ENCODE measurements at regions not wholly inside any gene's neighbourhood (a gene's known extent, or its start where the extent isn't known, plus 50 kb on each side); places are given as distances from the start of the nearest gene placed in this dataset.

DNA sequence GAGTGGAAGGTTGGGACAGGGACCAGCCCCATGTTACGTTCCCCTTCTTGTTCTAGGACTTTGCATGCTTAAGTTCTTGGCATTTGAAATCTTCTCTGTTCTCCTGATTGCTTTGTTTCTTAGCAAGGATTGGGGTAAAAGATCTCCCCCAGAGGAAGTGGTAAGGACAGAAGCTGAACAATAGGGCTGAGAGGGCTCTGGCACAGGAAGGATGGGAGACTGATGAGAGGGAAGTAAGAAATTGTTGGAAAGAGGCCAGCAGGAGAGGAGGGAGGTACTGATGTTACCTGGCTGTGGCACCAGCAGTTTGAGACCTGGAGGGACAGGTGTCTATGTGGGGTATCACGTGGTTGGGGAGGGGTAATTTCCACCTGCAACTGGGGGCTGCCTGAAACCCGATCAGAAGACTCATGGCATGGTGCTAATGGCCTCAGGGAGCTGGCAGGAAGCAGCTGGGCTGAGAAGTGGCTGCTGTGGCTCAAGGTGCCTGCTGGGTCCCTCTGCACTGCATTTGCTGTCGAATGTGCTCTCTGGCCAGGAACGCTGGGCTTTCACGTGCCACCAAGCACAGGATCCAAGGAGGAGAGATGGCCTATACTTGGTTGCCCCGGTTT lies 108.4 kb downstream of the LSM3 start:
- H3K9me3 ChIP-seq (ENCODE audit: low read depth, low read length, poor library complexity, severe bottlenecking), result no peaks in the 10 kb centered on the region
- no peak overlapping the region for H3K27ac ChIP-seq (ENCODE audit: low read depth, low read length, poor library complexity, severe bottlenecking)
- intact Hi-C loops (cut with micrococcal nuclease; ENCODE audit: unreplicated experiment), result no loop called here
- no peaks in the 10 kb centered on the region for H3K27me3 ChIP-seq (replicated peaks; ENCODE audit: insufficient read depth, low read depth, low read length, poor library complexity)
- CTCF ChIA-PET, result no interaction called here
- no TSS peak for BruUV-seq (replicated peaks)
- POLR2A ChIA-PET (ENCODE audit: low non-redundant PET), result no interaction called here
- DNase-seq (ENCODE audit: low spot score), result no peak
- H3K4me3 ChIP-seq (ENCODE audit: low read depth, low read length, poor library complexity, severe bottlenecking), result no peak overlapping the region
- no peaks in the 10 kb centered on the region for H3K36me3 ChIP-seq (ENCODE audit: insufficient read depth, low read length, poor library complexity, severe bottlenecking)
- TF ChIP-seq, protein P1, sequence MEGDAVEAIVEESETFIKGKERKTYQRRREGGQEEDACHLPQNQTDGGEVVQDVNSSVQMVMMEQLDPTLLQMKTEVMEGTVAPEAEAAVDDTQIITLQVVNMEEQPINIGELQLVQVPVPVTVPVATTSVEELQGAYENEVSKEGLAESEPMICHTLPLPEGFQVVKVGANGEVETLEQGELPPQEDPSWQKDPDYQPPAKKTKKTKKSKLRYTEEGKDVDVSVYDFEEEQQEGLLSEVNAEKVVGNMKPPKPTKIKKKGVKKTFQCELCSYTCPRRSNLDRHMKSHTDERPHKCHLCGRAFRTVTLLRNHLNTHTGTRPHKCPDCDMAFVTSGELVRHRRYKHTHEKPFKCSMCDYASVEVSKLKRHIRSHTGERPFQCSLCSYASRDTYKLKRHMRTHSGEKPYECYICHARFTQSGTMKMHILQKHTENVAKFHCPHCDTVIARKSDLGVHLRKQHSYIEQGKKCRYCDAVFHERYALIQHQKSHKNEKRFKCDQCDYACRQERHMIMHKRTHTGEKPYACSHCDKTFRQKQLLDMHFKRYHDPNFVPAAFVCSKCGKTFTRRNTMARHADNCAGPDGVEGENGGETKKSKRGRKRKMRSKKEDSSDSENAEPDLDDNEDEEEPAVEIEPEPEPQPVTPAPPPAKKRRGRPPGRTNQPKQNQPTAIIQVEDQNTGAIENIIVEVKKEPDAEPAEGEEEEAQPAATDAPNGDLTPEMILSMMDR (conservative IDR thresholded peaks at IDR 0.05; ENCODE audit: low read depth, low read length), result no peak
- TF ChIP-seq EZH2 (IDR thresholded peaks at IDR 0.05; ENCODE audit: borderline replicate concordance, low read depth, low read length, poor library complexity, severe bottlenecking), result no peak
- no peaks in the 10 kb centered on the region for H3K4me1 ChIP-seq (ENCODE audit: insufficient read depth, low read length, poor library complexity, severe bottlenecking)

DNA sequence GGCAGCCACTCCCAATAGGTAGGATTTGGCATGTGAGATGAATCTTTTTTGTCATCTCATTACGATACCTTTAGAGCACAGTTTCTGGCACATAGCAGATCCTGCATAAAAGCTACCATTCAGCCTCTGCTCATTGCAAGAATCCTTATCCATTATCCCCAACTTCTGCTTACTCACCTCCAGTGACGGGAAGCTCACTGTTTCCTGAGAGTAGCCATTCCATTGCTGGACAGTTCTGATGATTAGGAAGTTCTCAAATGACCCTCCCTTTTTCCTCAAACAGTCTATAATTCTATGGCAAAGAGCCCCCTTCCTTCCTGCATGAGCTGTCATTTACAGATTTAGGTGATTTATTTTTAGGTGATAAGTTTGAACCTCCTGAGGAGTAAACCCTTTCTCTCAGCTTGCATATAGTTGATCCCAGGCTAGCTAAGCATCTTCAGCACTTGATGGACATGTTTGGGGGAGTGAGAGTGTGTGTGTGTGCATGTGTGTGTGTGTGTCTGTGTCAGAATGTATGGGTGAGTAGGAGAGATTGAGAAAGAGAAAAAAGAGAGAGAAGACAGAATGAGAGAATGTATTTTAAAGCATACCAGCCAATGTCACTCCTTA lies 109.7 kb downstream of the LSM3 start:
- no peak for DNase-seq (ENCODE audit: low spot score)
- Histone ChIP-seq H3K27ac (ENCODE audit: low read depth, low read length, poor library complexity, severe bottlenecking) (no peak overlapping the region), H3K27me3 (replicated peaks; ENCODE audit: insufficient read depth, low read depth, low read length, poor library complexity) (no peaks in the 10 kb centered on the region), H3K4me1 (ENCODE audit: insufficient read depth, low read length, poor library complexity, severe bottlenecking) (no peaks in the 10 kb centered on the region), H3K4me3 (ENCODE audit: low read depth, low read length, poor library complexity, severe bottlenecking) (no peak overlapping the region), H3K9me3 (ENCODE audit: low read depth, low read length, poor library complexity, severe bottlenecking) (no peaks in the 10 kb centered on the region), H3K36me3 (ENCODE audit: insufficient read depth, low read length, poor library complexity, severe bottlenecking) (no peaks in the 10 kb centered on the region)
- TF ChIP-seq EZH2 (IDR thresholded peaks at IDR 0.05; ENCODE audit: borderline replicate concordance, low read depth, low read length, poor library complexity, severe bottlenecking), result no peak
- TF ChIP-seq, protein P1 (conservative IDR thresholded peaks at IDR 0.05; ENCODE audit: low read depth, low read length), result no peak
- intact Hi-C loops (cut with micrococcal nuclease; ENCODE audit: unreplicated experiment), result no loop called here
- no TSS peak for BruUV-seq (replicated peaks)
- POLR2A ChIA-PET (ENCODE audit: low non-redundant PET), result no interaction called here
- CTCF ChIA-PET, result no interaction called here

DNA sequence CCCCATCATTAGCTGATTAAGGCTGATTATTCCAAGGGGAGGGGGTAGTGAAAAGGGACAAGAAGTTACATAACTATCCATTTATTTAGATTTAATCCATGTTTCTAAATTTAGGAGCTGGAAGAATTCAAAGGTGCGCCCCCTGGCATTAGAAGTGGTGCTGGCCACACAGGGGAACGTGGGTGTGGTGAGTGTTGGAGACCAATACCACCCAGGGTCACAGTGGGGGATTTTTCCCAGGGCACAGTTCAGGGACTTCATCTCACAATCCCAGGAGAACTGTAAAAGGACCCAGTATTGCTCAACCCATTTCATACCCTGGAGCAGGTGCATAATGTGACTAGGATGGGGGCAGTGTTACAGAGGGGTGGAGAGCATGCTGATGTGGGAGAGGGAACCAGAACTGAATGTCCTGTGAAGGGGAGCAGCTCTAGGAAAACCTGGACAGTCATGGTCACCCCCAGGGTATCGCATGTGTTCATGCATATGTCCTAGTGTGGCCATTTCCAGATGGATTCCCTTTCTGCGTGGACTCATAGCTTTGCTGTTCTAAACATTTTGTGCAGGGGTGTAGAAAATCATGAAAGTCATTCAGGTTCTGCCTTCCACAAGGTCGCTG lies 110.3 kb downstream of the LSM3 start:
- Histone ChIP-seq H3K27me3 (replicated peaks; ENCODE audit: insufficient read depth, low read depth, low read length, poor library complexity) (no peaks in the 10 kb centered on the region), H3K4me3 (ENCODE audit: low read depth, low read length, poor library complexity, severe bottlenecking) (no peak overlapping the region), H3K9me3 (ENCODE audit: low read depth, low read length, poor library complexity, severe bottlenecking) (no peaks in the 10 kb centered on the region), H3K27ac (ENCODE audit: low read depth, low read length, poor library complexity, severe bottlenecking) (no peak overlapping the region), H3K36me3 (ENCODE audit: insufficient read depth, low read length, poor library complexity, severe bottlenecking) (no peaks in the 10 kb centered on the region), H3K4me1 (ENCODE audit: insufficient read depth, low read length, poor library complexity, severe bottlenecking) (no peaks in the 10 kb centered on the region)
- ChIA-PET CTCF (no interaction called here), POLR2A (ENCODE audit: low non-redundant PET) (no interaction called here)
- DNase-seq (ENCODE audit: low spot score), result no peak
- intact Hi-C loops (cut with micrococcal nuclease; ENCODE audit: unreplicated experiment), result no loop called here
- no peak for TF ChIP-seq EZH2 (IDR thresholded peaks at IDR 0.05; ENCODE audit: borderline replicate concordance, low read depth, low read length, poor library complexity, severe bottlenecking)
- TF ChIP-seq, protein P1 (conservative IDR thresholded peaks at IDR 0.05; ENCODE audit: low read depth, low read length), result no peak
- BruUV-seq (replicated peaks), result no TSS peak

All from A673 (cell line).